AG04450 (cell line): ENCODE measurements at regions not wholly inside any gene's neighbourhood (a gene's known extent, or its start where the extent isn't known, plus 50 kb on each side); places are given as distances from the start of the nearest gene placed in this dataset.
"Not testable (repeated sequence)": the region's sequence is repeated elsewhere in the genome, so short reads cannot be mapped to it uniquely, and the experiment has no call there.

Experiments
- CTCF ChIA-PET: fragments of 300-600, 350-600 bp; formaldehyde crosslinking; extraction: SDS; loops from one replicate; lab custom pipeline; 2022; ENCODE audit warnings: antibody characterized with exemption, inconsistent platforms; lab: Charles Lee
- POLR2A ChIA-PET: fragments of 350-600 bp; formaldehyde crosslinking; extraction: SDS; loops from one replicate; lab custom pipeline; 2021; ENCODE audit warnings: antibody characterized with exemption, inconsistent platforms; lab: Yijun Ruan, JAX
- DNase-seq: peaks from one replicate; pipeline ENCODE4 v3.0.0-alpha.2; 2011; ENCODE audit warnings: low read depth, low spot score
- H3K27ac ChIP-seq: one replicate; pipeline ENCODE4 v1.5.1; 2012; ENCODE audit warnings: low read depth, low read length, control low read depth
- H3K27me3 ChIP-seq: one replicate; pipeline ENCODE4 v1.6.0; 2012; ENCODE audit warnings: low read length; ENCODE audit not compliant: control insufficient read depth, insufficient read depth
- H3K4me3 ChIP-seq: 2 replicates; pipeline ENCODE4 v1.5.1; 2011; ENCODE audit warnings: mild to moderate bottlenecking, low read depth, low read length, control low read depth
- H3K9me3 ChIP-seq: 2 replicates; pipeline ENCODE4 v1.5.1; 2012; ENCODE audit warnings: low read length; ENCODE audit not compliant: control insufficient read depth, insufficient read depth
- TF ChIP-seq, protein P1 (sequence below): IDR thresholded peaks from 2 replicates; pipeline ENCODE4 v1.5.1; 2011; ENCODE audit warnings: low read depth, low read length, control low read depth, inconsistent platforms

DNA sequence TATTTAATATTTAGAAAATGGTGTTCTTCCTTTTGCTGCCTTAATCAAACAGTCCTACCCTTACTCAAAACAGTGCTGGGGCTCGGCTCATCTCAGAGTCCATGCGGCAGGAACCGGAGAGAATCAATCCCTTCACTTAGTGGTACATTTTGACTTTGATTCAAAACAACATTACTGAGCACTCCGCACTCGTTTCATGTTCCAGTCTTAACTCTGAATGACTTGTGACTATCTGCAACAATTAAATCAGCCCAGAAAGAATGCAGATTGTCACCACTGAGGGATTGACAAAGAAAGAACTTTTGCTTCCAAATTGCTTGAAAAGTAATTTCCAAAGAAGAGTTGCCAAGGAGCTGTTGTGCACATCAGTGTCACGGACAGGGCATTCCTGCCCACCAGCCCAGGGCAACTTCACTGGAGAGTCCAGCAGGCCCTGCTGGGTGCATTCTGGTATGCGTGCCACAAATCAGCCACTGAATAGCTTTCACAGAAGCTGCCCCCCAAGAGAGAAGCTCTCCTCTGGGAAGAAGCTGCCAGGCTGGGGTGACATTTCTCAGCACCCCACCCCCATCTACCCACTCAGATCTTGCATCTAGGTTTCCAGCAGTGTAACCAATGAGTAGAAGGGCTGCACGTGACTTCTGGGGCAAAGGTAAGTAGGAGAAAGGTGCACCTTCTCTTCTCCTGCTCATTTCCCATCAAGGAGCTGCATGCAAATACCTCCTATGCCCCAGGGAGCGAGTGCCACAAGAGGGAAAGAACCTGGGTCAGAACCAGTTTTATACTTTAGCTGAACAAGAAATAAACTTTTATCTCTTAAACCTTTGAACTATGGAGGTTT lies 84.6 kb upstream of the ATP8B1 start:
- no peak for DNase-seq
- TF ChIP-seq, protein P1, sequence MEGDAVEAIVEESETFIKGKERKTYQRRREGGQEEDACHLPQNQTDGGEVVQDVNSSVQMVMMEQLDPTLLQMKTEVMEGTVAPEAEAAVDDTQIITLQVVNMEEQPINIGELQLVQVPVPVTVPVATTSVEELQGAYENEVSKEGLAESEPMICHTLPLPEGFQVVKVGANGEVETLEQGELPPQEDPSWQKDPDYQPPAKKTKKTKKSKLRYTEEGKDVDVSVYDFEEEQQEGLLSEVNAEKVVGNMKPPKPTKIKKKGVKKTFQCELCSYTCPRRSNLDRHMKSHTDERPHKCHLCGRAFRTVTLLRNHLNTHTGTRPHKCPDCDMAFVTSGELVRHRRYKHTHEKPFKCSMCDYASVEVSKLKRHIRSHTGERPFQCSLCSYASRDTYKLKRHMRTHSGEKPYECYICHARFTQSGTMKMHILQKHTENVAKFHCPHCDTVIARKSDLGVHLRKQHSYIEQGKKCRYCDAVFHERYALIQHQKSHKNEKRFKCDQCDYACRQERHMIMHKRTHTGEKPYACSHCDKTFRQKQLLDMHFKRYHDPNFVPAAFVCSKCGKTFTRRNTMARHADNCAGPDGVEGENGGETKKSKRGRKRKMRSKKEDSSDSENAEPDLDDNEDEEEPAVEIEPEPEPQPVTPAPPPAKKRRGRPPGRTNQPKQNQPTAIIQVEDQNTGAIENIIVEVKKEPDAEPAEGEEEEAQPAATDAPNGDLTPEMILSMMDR: no peak
- Histone ChIP-seq H3K9me3 (peaks cover 9% of the 10 kb centered on the region; the same call in 1 of the 2 replicates), H3K27me3 (peaks cover 2% of the 10 kb centered on the region), H3K27ac (no peak overlapping the region), H3K4me3 (no peak overlapping the region)
- ChIA-PET CTCF (interaction anchor here (1.0 kb wide), 1 partner anchor 10 kb away, joined by 3 read pairs; no protein-coding TSS in a partner anchor), POLR2A (no interaction called here)

DNA sequence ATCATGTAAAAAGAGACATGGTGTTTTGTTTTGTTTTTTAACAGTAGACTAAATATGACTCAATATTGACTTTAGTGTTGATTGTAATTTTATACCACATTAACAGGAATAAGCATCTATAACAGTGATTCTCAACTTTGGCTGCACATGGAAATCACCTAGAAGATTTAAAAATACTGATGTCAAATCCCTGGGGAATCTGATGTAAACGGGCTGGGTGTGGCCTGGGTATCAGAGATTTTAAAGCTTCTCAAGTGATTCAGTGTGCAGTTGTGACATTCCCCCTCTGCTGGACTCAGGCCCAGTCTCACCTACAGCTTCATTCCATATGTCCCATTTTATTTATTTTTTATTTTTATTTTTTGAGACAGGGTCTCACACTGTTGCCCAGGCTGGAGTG lies 82.8 kb upstream of the ATP8B1 start:
- no peak for DNase-seq
- POLR2A ChIA-PET: no interaction called here

DNA sequence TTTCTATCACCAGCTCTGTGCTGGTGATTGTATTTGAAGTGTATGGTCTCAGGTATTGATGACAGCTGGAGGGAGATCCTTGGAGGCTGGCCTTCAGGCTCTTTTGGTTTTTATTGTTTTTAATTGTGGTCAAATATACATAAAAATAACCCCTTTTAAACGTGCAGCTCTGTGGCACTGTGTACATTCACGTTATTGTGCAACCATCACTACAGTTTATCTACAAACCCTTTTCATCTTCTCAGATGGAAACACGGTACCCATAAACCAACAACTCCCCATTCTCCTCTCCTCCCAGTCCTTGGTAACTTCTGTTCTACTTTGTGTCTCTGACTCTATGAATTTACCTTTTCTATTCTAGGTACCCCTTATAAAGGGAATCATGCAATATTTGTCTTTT lies 79.3 kb upstream of the ATP8B1 start:
- Histone ChIP-seq H3K4me3 (no peak overlapping the region), H3K27ac (no peak overlapping the region), H3K9me3 (peaks cover 16% of the 10 kb centered on the region; the same call in 1 of the 2 replicates), H3K27me3 (no peaks in the 10 kb centered on the region)
- CTCF ChIA-PET: interaction anchor here (0.5 to 4.0 kb wide), 45 partner anchors 8 to 1041 kb away, joined by 3 to 60 read pairs (median 4); partner anchors contain the start of genes ATP8B1 and NEDD4L
- DNase-seq: no peak
- TF ChIP-seq, protein P1: no peak
- POLR2A ChIA-PET: no interaction called here

More for the DNA sequence above, 82.8 kb upstream of the ATP8B1 start:
- Histone ChIP-seq H3K27me3 (peaks cover 2% of the 10 kb centered on the region), H3K9me3 (peaks cover 9% of the 10 kb centered on the region; the same call in 1 of the 2 replicates), H3K4me3 (no peak overlapping the region), H3K27ac (no peak overlapping the region)
- TF ChIP-seq, protein P1: no peak
- CTCF ChIA-PET: interaction anchor here (2.4 kb wide), 1 partner anchor 236 kb away, joined by 10 read pairs; no protein-coding TSS in a partner anchor

DNA sequence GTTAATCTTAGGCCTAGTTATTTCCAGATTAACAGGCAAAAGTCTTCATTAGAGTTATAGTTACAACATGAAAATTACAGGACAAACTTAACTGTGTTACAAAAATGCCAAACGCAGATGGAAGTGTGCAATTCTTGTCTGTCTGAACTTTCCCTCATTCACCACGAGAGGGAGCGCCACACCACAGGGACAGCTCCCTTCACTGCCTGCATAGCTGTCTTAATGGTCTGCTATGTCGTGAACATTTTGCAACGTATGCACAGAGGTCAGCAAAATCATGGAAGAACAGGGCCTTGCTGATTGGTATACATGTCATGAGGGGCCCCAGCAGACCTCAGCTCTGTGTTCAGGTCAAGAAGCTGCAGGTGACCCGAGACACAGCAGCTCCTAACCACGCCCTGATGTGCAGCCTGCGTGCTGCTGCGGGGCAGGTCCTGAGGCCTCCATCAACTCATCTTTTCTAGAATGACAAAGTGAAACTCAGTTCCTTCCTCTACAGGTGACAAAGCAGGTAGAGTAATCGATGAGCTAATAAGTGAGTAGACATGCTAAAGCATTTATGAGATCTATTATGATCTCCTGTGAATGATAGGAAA lies 78.8 kb upstream of the ATP8B1 start:
- POLR2A ChIA-PET: no interaction called here
- TF ChIP-seq, protein P1: peak; percentile 98
- Histone ChIP-seq H3K9me3 (peaks cover 16% of the 10 kb centered on the region; the same call in 1 of the 2 replicates), H3K27ac (no peak overlapping the region), H3K4me3 (no peak overlapping the region), H3K27me3 (no peaks in the 10 kb centered on the region)
- peak; percentile 72 for DNase-seq
- CTCF ChIA-PET: interaction anchor here (0.5 to 4.0 kb wide), 45 partner anchors 8 to 1041 kb away, joined by 3 to 60 read pairs (median 4); partner anchors contain the start of genes ATP8B1 and NEDD4L

DNA sequence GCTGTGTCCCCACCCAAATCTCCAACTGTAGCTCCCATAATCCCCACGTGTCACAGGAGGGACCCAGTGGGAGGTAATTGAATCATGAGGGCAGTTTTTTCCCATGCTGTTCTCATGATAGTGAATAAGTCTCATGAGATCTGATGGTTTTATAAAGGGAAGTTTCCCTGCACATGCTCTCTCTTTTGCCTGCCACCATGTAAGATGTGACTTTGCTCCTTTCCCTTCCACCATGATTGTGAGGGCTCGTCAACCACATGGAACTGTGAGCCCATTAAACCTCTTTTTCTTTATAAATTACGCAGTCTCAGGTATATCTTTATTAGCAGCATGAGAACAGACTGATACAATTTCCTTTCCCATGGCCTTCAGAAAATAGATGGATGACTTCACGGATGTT lies 76.8 kb upstream of the ATP8B1 start:
- H3K4me3 ChIP-seq, H3K27me3 ChIP-seq, DNase-seq, H3K27ac ChIP-seq, POLR2A ChIA-PET: not testable (repeated sequence)
- H3K9me3 ChIP-seq: peaks cover 16% of the 10 kb centered on the region; the same call in 1 of the 2 replicates
- CTCF ChIA-PET: interaction anchor here (2.0 to 3.0 kb wide), 2 partner anchors 10 to 242 kb away, joined by 6 to 17 read pairs; no protein-coding TSS in a partner anchor
